H1 (cell line): ENCODE measurements at regions not wholly inside any gene's neighbourhood (a gene's known extent, or its start where the extent isn't known, plus 50 kb on each side); places are given as distances from the start of the nearest gene placed in this dataset.

Experiments
- CTCF ChIA-PET: fragments of 300-600 bp; sonication (Branson Sonifier 250); formaldehyde crosslinking; loops from one replicate; lab custom pipeline; 2021; ENCODE audit not compliant: partially characterized antibody; lab: Charles Lee
- POLR2A ChIA-PET: fragments of 300-600 bp; sonication (Branson Sonifier 250); formaldehyde crosslinking; loops from one replicate; lab custom pipeline; 2021; ENCODE audit warnings: inconsistent platforms; ENCODE audit not compliant: partially characterized antibody; lab: Charles Lee
- DNase-seq, 2 experiments: peaks; one replicate each; pipeline versions ENCODE4 v3.0.0 to v3.0.0-alpha.2; 2010 to 2022; ENCODE audit warnings: low spot score in 2 of 2, low read depth in 1 of 2, mixed read lengths in 1 of 2
- FAIRE-seq: peaks from 2 replicates; lab custom pipeline; 2011; peaks lifted over from hg19 to GRCh38; lab: Jason Lieb, UNC
- H2AFZ ChIP-seq: 2 replicates; pipeline ENCODE4 v1.8.1; 2012; ENCODE audit warnings: low read length, inconsistent platforms
- H2AK5ac ChIP-seq: 2 replicates; pipeline ENCODE4 v1.6.1; 2013; ENCODE audit warnings: low read depth, low read length
- H2BK120ac ChIP-seq: replicated peaks from 2 replicates; pipeline ENCODE3; 2013; ENCODE audit warnings: low read depth, low read length, inconsistent platforms
- H2BK12ac ChIP-seq: 2 replicates; pipeline ENCODE4 v1.6.1; 2013; ENCODE audit warnings: low read depth, low read length
- H2BK15ac ChIP-seq: 2 replicates; pipeline ENCODE4 v1.6.1; 2013; ENCODE audit warnings: low read length
- H2BK20ac ChIP-seq: 2 replicates; pipeline ENCODE4 v1.6.1; 2013; ENCODE audit warnings: low read length
- H2BK5ac ChIP-seq: 2 replicates; pipeline ENCODE4 v1.6.1; 2013; ENCODE audit warnings: low read depth, low read length
- H3K14ac ChIP-seq: 2 replicates; pipeline ENCODE4 v1.6.1; 2013; ENCODE audit warnings: inconsistent platforms; ENCODE audit not compliant: insufficient read length
- H3K18ac ChIP-seq: 2 replicates; pipeline ENCODE4 v1.6.1; 2013; ENCODE audit warnings: low read length; ENCODE audit errors: extremely low read depth
- H3K23ac ChIP-seq: 2 replicates; pipeline ENCODE4 v1.6.1; 2013; ENCODE audit warnings: inconsistent platforms; ENCODE audit not compliant: insufficient read length
- H3K23me2 ChIP-seq: 2 replicates; pipeline ENCODE4 v1.6.1; 2013; ENCODE audit warnings: low read depth, low read length
- H3K27ac ChIP-seq: 2 replicates; pipeline ENCODE4 v1.6.1; 2011; ENCODE audit warnings: low read depth, low read length, inconsistent platforms
- H3K27me3 ChIP-seq, 4 experiments: replicated peaks in 1 of 4; 1 replicate in 1 of 4; 2 replicates in 3 of 4; pipeline versions ENCODE4 v1.6.1 to v1.8.1; 2011 to 2013; ENCODE audit warnings: low read length in 3 of 4, mild to moderate bottlenecking in 3 of 4, inconsistent platforms in 2 of 4, mixed read lengths in 2 of 4, moderate library complexity in 1 of 4; ENCODE audit not compliant: control insufficient read depth in 3 of 4, insufficient read depth in 3 of 4; ENCODE audit errors: extremely low read depth in 1 of 4
- H3K36me3 ChIP-seq, 4 experiments: 2 replicates each; pipeline versions ENCODE4 v1.6.1 to v1.8.1; 2011 to 2013; ENCODE audit warnings: mild to moderate bottlenecking in 4 of 4, low read length in 3 of 4, moderate library complexity in 2 of 4, control low read depth in 1 of 4, inconsistent platforms in 1 of 4; ENCODE audit not compliant: insufficient read depth in 4 of 4, control insufficient read depth in 2 of 4
- H3K4ac ChIP-seq: replicated peaks from 2 replicates; pipeline ENCODE3; 2013; ENCODE audit warnings: low read length, low read depth, mixed read lengths, inconsistent platforms; ENCODE audit not compliant: insufficient read length
- H3K4me1 ChIP-seq, 4 experiments: replicated peaks in 1 of 4; 1 replicate in 1 of 4; 2 replicates in 3 of 4; pipeline versions ENCODE4 v1.6.1 to v1.8.1; 2011 to 2013; ENCODE audit warnings: low read length in 3 of 4, inconsistent platforms in 2 of 4, mixed read lengths in 1 of 4; ENCODE audit not compliant: insufficient read depth in 4 of 4, control insufficient read depth in 3 of 4
- H3K4me2 ChIP-seq, 2 experiments: 2 replicates each; pipeline versions ENCODE4 v1.6.1 to v1.8.1; 2011 to 2013; ENCODE audit warnings: low read depth in 2 of 2, low read length in 2 of 2, control low read depth in 1 of 2, inconsistent platforms in 1 of 2, mild to moderate bottlenecking in 1 of 2; ENCODE audit not compliant: insufficient read depth in 1 of 2
- H3K4me3 ChIP-seq, 4 experiments: fragments of 200-600, 300-600 bp in 1 of 4; sonication (generic), shearing (Covaris generic), sonication (Bioruptor Twin) in 1 of 4; 2 replicates each; pipeline versions ENCODE4 v1.5.1 to v1.8.1; 2011 to 2016; ENCODE audit warnings: low read length in 4 of 4, low read depth in 3 of 4, control low read depth in 2 of 4, inconsistent platforms in 2 of 4, mild to moderate bottlenecking in 2 of 4, mixed read lengths in 1 of 4, moderate library complexity in 1 of 4; ENCODE audit not compliant: insufficient read depth in 2 of 4; ENCODE audit errors: extremely low read depth in 1 of 4
- H3K56ac ChIP-seq: replicated peaks from 2 replicates; pipeline ENCODE3; 2013; ENCODE audit warnings: low read depth, mild to moderate bottlenecking, mixed read lengths, low read length, inconsistent platforms; ENCODE audit not compliant: insufficient read length
- H3K79me1 ChIP-seq: 2 replicates; pipeline ENCODE4 v1.6.1; 2013; ENCODE audit warnings: low read depth, low read length, control low read depth
- H3K79me2 ChIP-seq, 2 experiments: 2 replicates each; pipeline versions ENCODE4 v1.6.1 to v1.8.1; 2012 to 2013; ENCODE audit warnings: low read length in 2 of 2, mild to moderate bottlenecking in 2 of 2, inconsistent platforms in 1 of 2; ENCODE audit not compliant: insufficient read depth in 2 of 2, control insufficient read depth in 1 of 2
- H3K9ac ChIP-seq, 4 experiments: replicated peaks in 1 of 4; 1 replicate in 1 of 4; 2 replicates in 3 of 4; pipeline versions ENCODE4 v1.6.1 to v1.8.1; 2011 to 2013; ENCODE audit warnings: low read depth in 3 of 4, low read length in 3 of 4, control low read depth in 2 of 4, mild to moderate bottlenecking in 2 of 4, moderate library complexity in 2 of 4, inconsistent platforms in 1 of 4; ENCODE audit errors: extremely low read depth in 1 of 4
- H3K9me3 ChIP-seq, 2 experiments: 2 replicates each; pipeline versions ENCODE4 v1.6.1 to v1.8.1; 2012 to 2013; ENCODE audit warnings: mild to moderate bottlenecking in 2 of 2, moderate library complexity in 2 of 2, control low read depth in 1 of 2, inconsistent platforms in 1 of 2, low read depth in 1 of 2, low read length in 1 of 2, mixed read lengths in 1 of 2; ENCODE audit not compliant: insufficient read depth in 2 of 2
- H4K20me1 ChIP-seq, 2 experiments: replicated peaks in 1 of 2; 2 replicates each; pipeline versions ENCODE3 to v1.8.1; 2011 to 2013; ENCODE audit warnings: inconsistent platforms in 2 of 2, low read length in 2 of 2, mild to moderate bottlenecking in 1 of 2; ENCODE audit not compliant: insufficient read depth in 2 of 2, control insufficient read depth in 1 of 2
- H4K5ac ChIP-seq: 2 replicates; pipeline ENCODE4 v1.6.1; 2013; ENCODE audit warnings: low read length, low read depth, mixed read lengths, inconsistent platforms; ENCODE audit not compliant: insufficient read length
- H4K8ac ChIP-seq: 2 replicates; pipeline ENCODE4 v1.8.0; 2013; ENCODE audit warnings: mild to moderate bottlenecking, moderate library complexity, low read length, inconsistent platforms; ENCODE audit not compliant: insufficient read depth; ENCODE audit errors: extremely low read depth
- H4K91ac ChIP-seq: replicated peaks from 2 replicates; pipeline ENCODE3; 2013; ENCODE audit warnings: low read length, mixed read lengths, inconsistent platforms; ENCODE audit not compliant: insufficient read length
- WGBS, 2 experiments: shearing (Covaris generic) in 1 of 2; methylation state at CpG; one replicate each; pipeline versions ENCODE4 v1.1.6 to v1.1.7; 2013 to 2015; ENCODE audit warnings: low lambda C conversion rate in 2 of 2, mixed read lengths in 2 of 2, inconsistent platforms in 1 of 2, low coverage in 1 of 2, missing lambda C conversion rate in 1 of 2; ENCODE audit not compliant: insufficient replicate concordance in 2 of 2, insufficient coverage in 1 of 2, insufficient read length in 1 of 2; ENCODE audit errors: extremely low coverage in 1 of 2, missing lambda C conversion rate in 1 of 2; 5-methylcytosine and 5-hydroxymethylcytosine counted together

DNA sequence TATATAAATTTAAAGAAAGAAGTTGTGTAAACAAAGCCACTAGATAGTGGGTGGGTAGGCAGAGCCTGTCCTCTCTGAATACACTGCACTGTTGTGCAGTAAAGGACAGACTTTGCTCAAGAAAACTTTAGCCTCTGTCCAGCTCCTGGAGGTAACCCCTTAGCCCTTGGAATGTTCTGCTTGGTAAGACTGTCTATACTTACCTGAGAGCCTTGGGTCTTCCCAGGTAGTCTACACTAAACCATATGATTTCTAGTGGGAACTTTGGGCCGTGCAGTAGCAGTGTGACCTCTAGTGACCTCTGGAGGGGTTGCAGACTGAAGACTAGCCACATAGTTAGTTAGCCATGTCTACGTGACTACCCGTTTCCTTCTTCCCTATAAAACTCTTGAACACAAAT, 678.3 kb upstream of the NRXN1 start:
- no peaks in the 10 kb centered on the region for H3K27me3 ChIP-seq
- H4K8ac ChIP-seq = no peak overlapping the region
- H3K9me3 ChIP-seq = no peaks in the 10 kb centered on the region
- no peak overlapping the region for H3K27ac ChIP-seq
- H3K23me2 ChIP-seq = no peaks in the 10 kb centered on the region
- no peak overlapping the region for H2AK5ac ChIP-seq
- ChIA-PET POLR2A (no interaction called here), CTCF (interaction anchor here (0.6 to 3.9 kb wide), 15 partner anchors 12 to 562 kb away, joined by 3 to 20 read pairs (median 3); no protein-coding TSS in a partner anchor)
- no peak overlapping the region for H2BK20ac ChIP-seq
- H3K4ac ChIP-seq = no peak overlapping the region
- H3K9ac ChIP-seq = no peak overlapping the region
- no peak overlapping the region for H3K4me2 ChIP-seq
- no peak overlapping the region for H4K91ac ChIP-seq
- 46% methylated on average over 3 of the region's 3 CpGs; no CpG with 5 or more reads in 1 of the 2 experiments for WGBS, 2 experiments
- H3K4me1 ChIP-seq = peaks cover 0 to 2% (median 0%) of the 10 kb centered on the region in 4 experiments; a peak in 1 of 7 replicates
- no peak overlapping the region for H3K23ac ChIP-seq
- H3K56ac ChIP-seq = no peak overlapping the region
- H3K4me3 ChIP-seq = no peak overlapping the region
- no peak overlapping the region for H4K5ac ChIP-seq
- DNase-seq (peak; percentile 25 to 63), FAIRE-seq (peak; percentile 90)
- H2BK12ac ChIP-seq = no peak overlapping the region
- H2BK15ac ChIP-seq = no peak overlapping the region
- no peaks in the 10 kb centered on the region for H3K79me1 ChIP-seq
- no peak overlapping the region for H3K14ac ChIP-seq
- H2BK5ac ChIP-seq = no peak overlapping the region
- no peak overlapping the region for H2BK120ac ChIP-seq
- no peak overlapping the region for H3K18ac ChIP-seq
- peak overlapping the region; percentile 94 for H2AFZ ChIP-seq
- no peaks in the 10 kb centered on the region for H4K20me1 ChIP-seq
- no peaks in the 10 kb centered on the region for H3K79me2 ChIP-seq
- H3K36me3 ChIP-seq = no peaks in the 10 kb centered on the region
